OCI-LY3 (cell line): ENCODE measurements at regions not wholly inside any gene's neighbourhood (a gene's known extent, or its start where the extent isn't known, plus 50 kb on each side); places are given as distances from the start of the nearest gene placed in this dataset.

Experiments used
- CTCF ChIP-seq: fragments of 200-600, 300-600 bp; sonication (generic); IDR thresholded peaks from 2 replicates; pipeline ENCODE4 v1.5.1; 2014; ENCODE audit warnings: antibody characterized with exemption, low read length, low read depth
- EZH2phosphoT487 ChIP-seq: fragments of 200-600 bp; shearing (Covaris generic); IDR thresholded peaks from 2 replicates; pipeline ENCODE4 v1.6.1; 2018; ENCODE audit warnings: antibody characterized with exemption, mixed run types, low read depth

GRCh38 chr5:60368100-60368499 is 331.9 kb downstream of the DEPDC1B start:
- TF ChIP-seq CTCF (no peak), EZH2phosphoT487 (no peak)
